MM.1S (cell line): ENCODE measurements at regions not wholly inside any gene's neighbourhood (a gene's known extent, or its start where the extent isn't known, plus 50 kb on each side); places are given as distances from the start of the nearest gene placed in this dataset.

Experiments
- DNase-seq: peaks from one replicate; pipeline ENCODE4 v3.0.0-alpha.2; 2015
- H2AFZ ChIP-seq: fragments of 300-600 bp; sonication (generic); 2 replicates; pipeline ENCODE4 v1.6.0; 2016; ENCODE audit warnings: antibody characterized with exemption, low read length
- H3F3A ChIP-seq: fragments of 300-600 bp; sonication (generic); 2 replicates; pipeline ENCODE4 v1.6.1; 2016; ENCODE audit warnings: mild to moderate bottlenecking, antibody characterized with exemption, low read length, moderate library complexity, mixed read lengths; ENCODE audit not compliant: insufficient read depth
- H3K27ac ChIP-seq: fragments of 300-600 bp; sonication (generic); 2 replicates; pipeline ENCODE4 v1.5.1; 2016; ENCODE audit warnings: mild to moderate bottlenecking, low read length
- H3K27me3 ChIP-seq: fragments of 300-600 bp; sonication (generic); replicated peaks from 2 replicates; pipeline ENCODE4 v1.6.0; 2016; ENCODE audit warnings: low read length; ENCODE audit not compliant: insufficient read depth
- H3K36me3 ChIP-seq: fragments of 300-600 bp; sonication (generic); replicated peaks from 2 replicates; pipeline ENCODE4 v1.6.1; 2016; ENCODE audit warnings: mild to moderate bottlenecking, low read length, mixed read lengths; ENCODE audit not compliant: insufficient read depth
- H3K4me1 ChIP-seq: fragments of 300-600 bp; sonication (generic); 2 replicates; pipeline ENCODE4 v1.6.1; 2016; ENCODE audit warnings: low read length, mixed read lengths
- H3K4me2 ChIP-seq: fragments of 300-600 bp; sonication (generic); 2 replicates; pipeline ENCODE4 v1.6.0; 2016; ENCODE audit warnings: low read depth, low read length
- H3K4me3 ChIP-seq: fragments of 300-600 bp; sonication (generic); 2 replicates; pipeline ENCODE4 v1.5.1; 2016; ENCODE audit warnings: low read length, mixed read lengths
- H3K79me2 ChIP-seq: fragments of 300-600 bp; sonication (generic); 2 replicates; pipeline ENCODE4 v1.6.1; 2016; ENCODE audit warnings: mixed run types, low read length, mixed read lengths
- H3K9ac ChIP-seq: fragments of 300-600 bp; sonication (generic); 2 replicates; pipeline ENCODE4 v1.6.1; 2016; ENCODE audit warnings: low read length, mixed read lengths
- H3K9me2 ChIP-seq: fragments of 300-600 bp; sonication (generic); replicated peaks from 2 replicates; pipeline ENCODE4 v1.6.1; 2016; ENCODE audit warnings: mild to moderate bottlenecking, low read length, mixed read lengths; ENCODE audit not compliant: insufficient read depth
- H3K9me3 ChIP-seq: fragments of 300-600 bp; sonication (generic); replicated peaks from 2 replicates; pipeline ENCODE4 v1.6.1; 2016; ENCODE audit warnings: mild to moderate bottlenecking, low read length, mixed read lengths; ENCODE audit not compliant: insufficient read depth
- H4K20me1 ChIP-seq: fragments of 300-600 bp; sonication (generic); 2 replicates; pipeline ENCODE4 v1.6.1; 2016; ENCODE audit warnings: mild to moderate bottlenecking, low read length, moderate library complexity, mixed read lengths; ENCODE audit not compliant: insufficient read depth
- CTCF ChIP-seq: fragments of 300-600 bp; sonication (generic); IDR thresholded peaks from 2 replicates; pipeline ENCODE4 v1.5.1; 2016; ENCODE audit warnings: antibody characterized with exemption, low read length, mixed read lengths
- EZH2 ChIP-seq: fragments of 300-600 bp; sonication (generic); optimal IDR thresholded peaks from 2 replicates; pipeline ENCODE3; 2017; ENCODE audit warnings: low read depth, mild to moderate bottlenecking, antibody characterized with exemption, low read length, mixed read lengths
- EZH2phosphoT487 ChIP-seq: fragments of 300-600 bp; sonication (generic); IDR thresholded peaks from 2 replicates; pipeline ENCODE4 v1.6.1; 2018; ENCODE audit warnings: antibody characterized with exemption, low read length

GRCh38 chr6:6434723-6435122, 114.3 kb upstream of the F13A1 start:
- DNase-seq = no peak
- Histone ChIP-seq H3K79me2 (no peaks in the 10 kb centered on the region), H4K20me1 (no peaks in the 10 kb centered on the region), H3K27me3 (no peaks in the 10 kb centered on the region), H3K4me1 (no peaks in the 10 kb centered on the region), H3K9ac (no peak overlapping the region), H2AFZ (no peak overlapping the region), H3K9me2 (no peaks in the 10 kb centered on the region), H3F3A (no peaks in the 10 kb centered on the region), H3K36me3 (no peaks in the 10 kb centered on the region), H3K27ac (no peak overlapping the region), H3K4me3 (no peak overlapping the region), H3K9me3 (no peaks in the 10 kb centered on the region), H3K4me2 (no peak overlapping the region)
- TF ChIP-seq EZH2phosphoT487 (no peak), CTCF (no peak), EZH2 (no peak)

GRCh38 chr6:6436366-6436765, 115.9 kb upstream of the F13A1 start:
- Histone ChIP-seq H3F3A (no peaks in the 10 kb centered on the region), H3K9me3 (no peaks in the 10 kb centered on the region), H3K9ac (no peak overlapping the region), H3K36me3 (no peaks in the 10 kb centered on the region), H4K20me1 (no peaks in the 10 kb centered on the region), H3K4me3 (no peak overlapping the region), H3K4me1 (no peaks in the 10 kb centered on the region), H3K9me2 (no peaks in the 10 kb centered on the region), H3K4me2 (no peak overlapping the region), H3K27ac (no peak overlapping the region), H3K79me2 (no peaks in the 10 kb centered on the region), H2AFZ (no peak overlapping the region), H3K27me3 (no peaks in the 10 kb centered on the region)
- DNase-seq = no peak
- no peak for TF ChIP-seq CTCF
- no peak for TF ChIP-seq EZH2
- TF ChIP-seq EZH2phosphoT487 = no peak

GRCh38 chr6:6436946-6437345, 116.5 kb upstream of the F13A1 start:
- H3K9me3 ChIP-seq = no peaks in the 10 kb centered on the region
- no peaks in the 10 kb centered on the region for H3K27me3 ChIP-seq
- no peaks in the 10 kb centered on the region for H4K20me1 ChIP-seq
- H3K27ac ChIP-seq = no peak overlapping the region
- H3K4me2 ChIP-seq = no peak overlapping the region
- no peak for DNase-seq
- H3K9me2 ChIP-seq = no peaks in the 10 kb centered on the region
- no peak overlapping the region for H3K4me3 ChIP-seq
- no peak for TF ChIP-seq CTCF
- TF ChIP-seq EZH2phosphoT487 = no peak
- TF ChIP-seq EZH2 = no peak
- H3K36me3 ChIP-seq = no peaks in the 10 kb centered on the region
- no peaks in the 10 kb centered on the region for H3K79me2 ChIP-seq
- H3K4me1 ChIP-seq = no peaks in the 10 kb centered on the region
- H2AFZ ChIP-seq = no peak overlapping the region
- H3F3A ChIP-seq = no peaks in the 10 kb centered on the region
- no peak overlapping the region for H3K9ac ChIP-seq

GRCh38 chr6:6438286-6438685, 117.8 kb upstream of the F13A1 start:
- TF ChIP-seq EZH2 = no peak
- no peak for TF ChIP-seq EZH2phosphoT487
- no peak for TF ChIP-seq CTCF
- no peak overlapping the region for H3K9ac ChIP-seq
- H3K36me3 ChIP-seq = no peaks in the 10 kb centered on the region
- no peaks in the 10 kb centered on the region for H3K27me3 ChIP-seq
- H3K4me3 ChIP-seq = no peak overlapping the region
- no peak for DNase-seq
- no peaks in the 10 kb centered on the region for H3K9me3 ChIP-seq
- no peaks in the 10 kb centered on the region for H3K79me2 ChIP-seq
- no peak overlapping the region for H2AFZ ChIP-seq
- H3F3A ChIP-seq = no peaks in the 10 kb centered on the region
- H3K4me1 ChIP-seq = no peaks in the 10 kb centered on the region
- H4K20me1 ChIP-seq = no peaks in the 10 kb centered on the region
- no peaks in the 10 kb centered on the region for H3K9me2 ChIP-seq
- H3K4me2 ChIP-seq = no peak overlapping the region
- H3K27ac ChIP-seq = no peak overlapping the region
